K562 (cell line): ENCODE measurements at regions not wholly inside any gene's neighbourhood (a gene's known extent, or its start where the extent isn't known, plus 50 kb on each side); places are given as distances from the start of the nearest gene placed in this dataset.

Experiments used
- ATAC-seq: fragments of 200-7000 bp; cut with Tn5 transposase; 3 replicates; pipeline ENCODE4 v1.9.1; 2020; ENCODE audit warnings: moderate library complexity
- BruUV-seq: library from RNA; stranded (reverse); fragments of 400-500 nt; replicated peaks from 2 replicates; lab custom pipeline; 2021; lab: Mats Ljungman, UMichigan
- CTCF ChIA-PET: fragments of 300-600 bp; formaldehyde crosslinking; extraction: SDS; loops from one replicate; lab custom pipeline; 2021; ENCODE audit warnings: low intra/inter-chr PET ratio; lab: Yijun Ruan, JAX
- POLR2A ChIA-PET: fragments of 300-600, 350-650 bp; sonication (Branson Sonifier 250); formaldehyde crosslinking; extraction: SDS; loops from one replicate; lab custom pipeline; 2021; ENCODE audit warnings: antibody characterized with exemption, inconsistent platforms; lab: Yijun Ruan, JAX
- DNase-seq, 4 experiments: peaks; one replicate each; pipeline versions ENCODE4 v3.0.0 to v3.0.0-alpha.2; 2011 to 2018; ENCODE audit warnings: low spot score in 3 of 4, mixed read lengths in 3 of 4; ENCODE audit errors: extremely low read depth in 1 of 4
- FAIRE-seq: peaks from 2 replicates; lab custom pipeline; 2011; peaks lifted over from hg19 to GRCh38; lab: Jason Lieb, UNC
- H2AFZ ChIP-seq: 2 replicates; pipeline ENCODE4 v1.6.0; 2011; ENCODE audit warnings: low read depth, low read length, control low read depth, inconsistent platforms
- H3K27ac ChIP-seq: fragments of 200-600 bp; 3 replicates; pipeline ENCODE4 v1.8.0; 2011; ENCODE audit warnings: low read depth, mild to moderate bottlenecking, control low read depth, inconsistent platforms, low read length, moderate library complexity, mixed read lengths; ENCODE audit errors: extremely low read depth
- H3K27me3 ChIP-seq, 2 experiments: fragments of 300-600 bp in 1 of 2; 2 replicates in 1 of 2; 3 replicates in 1 of 2; pipeline versions ENCODE4 v1.6.0 to v1.8.0; 2011; ENCODE audit warnings: inconsistent platforms in 2 of 2, low read length in 2 of 2, mild to moderate bottlenecking in 1 of 2, mixed read lengths in 1 of 2, moderate library complexity in 1 of 2; ENCODE audit not compliant: control insufficient read depth in 2 of 2, insufficient read depth in 2 of 2
- H3K36me3 ChIP-seq: fragments of 300-600 bp; 3 replicates; pipeline ENCODE4 v1.8.0; 2011; ENCODE audit warnings: mild to moderate bottlenecking, low read length, inconsistent platforms; ENCODE audit not compliant: control insufficient read depth, insufficient read depth
- H3K4me1 ChIP-seq, 2 experiments: fragments of 200-600 bp in 1 of 2; replicated peaks in 1 of 2; 2 replicates in 1 of 2; 3 replicates in 1 of 2; pipeline versions ENCODE4 v1.5.1 to v1.8.0; 2011; ENCODE audit warnings: inconsistent platforms in 2 of 2, low read length in 2 of 2, mild to moderate bottlenecking in 1 of 2, mixed read lengths in 1 of 2, moderate library complexity in 1 of 2; ENCODE audit not compliant: control insufficient read depth in 2 of 2, insufficient read depth in 2 of 2
- H3K4me2 ChIP-seq: 2 replicates; pipeline ENCODE4 v1.6.1; 2011; ENCODE audit warnings: low read length, control low read depth, inconsistent platforms, mixed read lengths; ENCODE audit not compliant: insufficient read depth
- H3K4me3 ChIP-seq: fragments of 200-600 bp; sonication (generic), shearing (Covaris generic); 2 replicates; pipeline ENCODE4 v1.5.1; 2016; ENCODE audit warnings: control low read depth, inconsistent platforms
- H3K79me2 ChIP-seq: fragments of 200-600 bp; 3 replicates; pipeline ENCODE4 v1.8.0; 2011; ENCODE audit warnings: low read length, inconsistent platforms; ENCODE audit not compliant: control insufficient read depth, insufficient read depth
- H3K9ac ChIP-seq, 2 experiments: 2 replicates each; pipeline versions ENCODE4 v1.6.0 to v1.6.1; 2011; ENCODE audit warnings: low read depth in 2 of 2, low read length in 2 of 2, control low read depth in 1 of 2, inconsistent platforms in 1 of 2, mild to moderate bottlenecking in 1 of 2, mixed read lengths in 1 of 2; ENCODE audit not compliant: insufficient read depth in 1 of 2
- H3K9me1 ChIP-seq: one replicate; pipeline ENCODE4 v1.6.0; 2011; ENCODE audit warnings: inconsistent platforms, mild to moderate bottlenecking, low read length, moderate library complexity; ENCODE audit not compliant: control insufficient read depth, insufficient read depth
- H3K9me3 ChIP-seq: replicated peaks from 2 replicates; pipeline ENCODE4 v1.5.1; 2011; ENCODE audit warnings: low read depth, low read length, inconsistent platforms; ENCODE audit not compliant: control insufficient read depth, insufficient read depth
- H4K20me1 ChIP-seq: replicated peaks from 2 replicates; pipeline ENCODE4 v1.6.1; 2011; ENCODE audit warnings: low read length, inconsistent platforms, mixed read lengths; ENCODE audit not compliant: control insufficient read depth, insufficient read depth
- ATF7 ChIP-seq: fragments of 450-650 bp; IDR thresholded peaks from 2 replicates; pipeline ENCODE4 v1.7.1; 2014; ENCODE audit warnings: mild to moderate bottlenecking, moderate library complexity
- BHLHE40 ChIP-seq: IDR thresholded peaks from 2 replicates; pipeline ENCODE4 v1.6.1; 2011; ENCODE audit warnings: low read length, improper control_type of control experiment
- EWSR1 ChIP-seq: fragments of 450-650 bp; IDR thresholded peaks from 2 replicates; pipeline ENCODE4 v1.6.1; 2018; ENCODE audit warnings: borderline replicate concordance, mild to moderate bottlenecking, low read depth, moderate library complexity; ENCODE audit not compliant: partially characterized antibody
- NCOA1 ChIP-seq: fragments of 450-650 bp; IDR thresholded peaks from 2 replicates; pipeline ENCODE4 v1.6.1; 2016; ENCODE audit warnings: low read depth
- NCOA4 ChIP-seq: fragments of 450-650 bp; IDR thresholded peaks from 2 replicates; pipeline ENCODE4 v1.6.1; 2018; ENCODE audit warnings: mild to moderate bottlenecking; ENCODE audit not compliant: partially characterized antibody
- NR2C2 ChIP-seq, 2 experiments: fragments of 200-800 bp in 1 of 2; sonication (Bioruptor generic) in 1 of 2; sonication (generic) in 1 of 2; formaldehyde crosslinking in 1 of 2; IDR thresholded peaks; 2 replicates each; pipeline versions ENCODE4 v1.6.1 to v1.8.0; 2016 to 2022; ENCODE audit warnings: mild to moderate bottlenecking in 1 of 2, missing compliant biosample characterization in 1 of 2, missing genetic modification characterization in 1 of 2, missing genetic modification reagents in 1 of 2
- PHF20 ChIP-seq: fragments of 450-650 bp; IDR thresholded peaks from 2 replicates; pipeline ENCODE4 v1.6.1; 2018; ENCODE audit not compliant: partially characterized antibody
- RB1 ChIP-seq: fragments of 450-650 bp; IDR thresholded peaks from 2 replicates; pipeline ENCODE4 v1.6.1; 2017; ENCODE audit warnings: low read depth, mild to moderate bottlenecking
- WGBS: fragments of 100-300 bp; shearing (Covaris generic); methylation state at CpG from one replicate; pipeline ENCODE4 v1.1.6; 2016; ENCODE audit warnings: low coverage, mixed read lengths; ENCODE audit not compliant: insufficient coverage; ENCODE audit errors: missing lambda C conversion rate; 5-methylcytosine and 5-hydroxymethylcytosine counted together
- in situ Hi-C: fragments of 300-500 bp; cut with MboI; formaldehyde crosslinking; loops from 4 replicates; pipeline ENCODE4 v1.15.0; 2018; ENCODE audit warnings: inconsistent platforms, mixed read lengths
- intact Hi-C: fragments of 100-400 bp; cut with micrococcal nuclease; formaldehyde crosslinking; loops from 2 replicates; pipeline ENCODE4 v1.14.2; 2022
- TF ChIP-seq, protein P1 (sequence below): fragments of 250-450 bp; sonication (Bioruptor Pico); IDR thresholded peaks from 2 replicates; pipeline ENCODE4 v1.4.0; 2020; ENCODE audit warnings: mild to moderate bottlenecking, moderate library complexity
- TF ChIP-seq, protein P2 (sequence below), 2 experiments: IDR thresholded peaks in 1 of 2; conservative IDR thresholded peaks in 1 of 2; 2 replicates each; pipeline ENCODE4 v1.6.1; 2016; ENCODE audit warnings: low read depth in 2 of 2, mild to moderate bottlenecking in 1 of 2, missing compliant biosample characterization in 1 of 2, missing genetic modification characterization in 1 of 2, moderate library complexity in 1 of 2

DNA sequence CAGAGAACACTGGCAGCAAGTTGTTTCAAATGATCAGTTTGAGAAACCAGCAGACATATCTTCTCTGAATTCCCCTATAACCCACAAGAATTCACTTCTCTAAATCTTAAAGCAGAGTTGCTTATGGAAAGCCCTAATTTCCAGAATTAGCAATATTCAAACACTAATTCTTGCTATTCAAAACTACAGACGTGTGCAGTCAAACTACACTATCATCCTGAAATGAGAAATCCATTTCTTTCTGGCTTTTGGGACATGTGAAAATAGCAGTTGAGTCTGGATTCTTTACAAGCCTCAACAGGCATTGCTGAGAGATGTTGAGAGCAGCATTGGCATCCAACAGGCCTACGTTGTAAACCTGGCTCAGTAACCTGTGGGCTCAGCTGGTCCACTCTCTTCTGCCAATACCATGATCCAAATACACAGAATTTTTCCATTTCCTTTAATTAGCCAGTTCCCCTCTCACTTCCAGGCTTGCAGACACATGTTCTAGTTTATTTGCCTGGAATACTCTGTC, 74.6 kb upstream of the TMTC1 start:
- no peak for FAIRE-seq

DNA sequence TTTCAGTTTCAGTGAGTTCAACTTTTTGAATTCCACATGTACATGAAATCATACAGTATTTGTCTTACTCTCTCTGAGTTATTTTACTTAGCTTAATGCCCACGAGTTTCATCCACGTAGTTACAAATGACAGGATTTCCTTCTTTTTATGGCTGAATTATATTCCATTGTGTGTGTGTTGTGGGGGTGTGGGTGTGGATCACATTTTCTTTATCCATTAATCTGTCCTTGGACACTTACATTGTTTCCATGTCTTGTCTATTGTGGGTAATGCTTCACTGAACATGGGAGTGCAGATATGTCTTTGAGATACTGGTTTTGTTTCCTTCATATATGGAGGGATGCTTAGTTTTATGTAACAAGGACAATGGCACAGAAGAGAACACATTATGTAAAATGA, 63.5 kb upstream of the TMTC1 start:
- H2AFZ ChIP-seq, result no peak overlapping the region
- in situ Hi-C loops (no loop called here), intact Hi-C loops (no loop called here)
- H3K9me3 ChIP-seq, result no peaks in the 10 kb centered on the region
- no peak for DNase-seq
- POLR2A ChIA-PET, result no interaction called here
- no peaks in the 10 kb centered on the region for H3K4me1 ChIP-seq
- no peaks in the 10 kb centered on the region for H4K20me1 ChIP-seq
- WGBS, result 0% methylated on average over 2 of the region's 2 CpGs
- no peak overlapping the region for H3K27ac ChIP-seq
- H3K9ac ChIP-seq, result no peak overlapping the region
- no TSS peak for BruUV-seq
- no peak for FAIRE-seq
- H3K27me3 ChIP-seq, result no peaks in the 10 kb centered on the region
- CTCF ChIA-PET, result no interaction called here
- no peaks in the 10 kb centered on the region for H3K36me3 ChIP-seq
- no peak overlapping the region for H3K4me2 ChIP-seq
- no peaks in the 10 kb centered on the region for H3K9me1 ChIP-seq
- H3K4me3 ChIP-seq, result no peak overlapping the region
- ATAC-seq, result no peak
- no peaks in the 10 kb centered on the region for H3K79me2 ChIP-seq
- no peak for TF ChIP-seq RB1
- no peak for TF ChIP-seq EWSR1
- TF ChIP-seq, protein P1, sequence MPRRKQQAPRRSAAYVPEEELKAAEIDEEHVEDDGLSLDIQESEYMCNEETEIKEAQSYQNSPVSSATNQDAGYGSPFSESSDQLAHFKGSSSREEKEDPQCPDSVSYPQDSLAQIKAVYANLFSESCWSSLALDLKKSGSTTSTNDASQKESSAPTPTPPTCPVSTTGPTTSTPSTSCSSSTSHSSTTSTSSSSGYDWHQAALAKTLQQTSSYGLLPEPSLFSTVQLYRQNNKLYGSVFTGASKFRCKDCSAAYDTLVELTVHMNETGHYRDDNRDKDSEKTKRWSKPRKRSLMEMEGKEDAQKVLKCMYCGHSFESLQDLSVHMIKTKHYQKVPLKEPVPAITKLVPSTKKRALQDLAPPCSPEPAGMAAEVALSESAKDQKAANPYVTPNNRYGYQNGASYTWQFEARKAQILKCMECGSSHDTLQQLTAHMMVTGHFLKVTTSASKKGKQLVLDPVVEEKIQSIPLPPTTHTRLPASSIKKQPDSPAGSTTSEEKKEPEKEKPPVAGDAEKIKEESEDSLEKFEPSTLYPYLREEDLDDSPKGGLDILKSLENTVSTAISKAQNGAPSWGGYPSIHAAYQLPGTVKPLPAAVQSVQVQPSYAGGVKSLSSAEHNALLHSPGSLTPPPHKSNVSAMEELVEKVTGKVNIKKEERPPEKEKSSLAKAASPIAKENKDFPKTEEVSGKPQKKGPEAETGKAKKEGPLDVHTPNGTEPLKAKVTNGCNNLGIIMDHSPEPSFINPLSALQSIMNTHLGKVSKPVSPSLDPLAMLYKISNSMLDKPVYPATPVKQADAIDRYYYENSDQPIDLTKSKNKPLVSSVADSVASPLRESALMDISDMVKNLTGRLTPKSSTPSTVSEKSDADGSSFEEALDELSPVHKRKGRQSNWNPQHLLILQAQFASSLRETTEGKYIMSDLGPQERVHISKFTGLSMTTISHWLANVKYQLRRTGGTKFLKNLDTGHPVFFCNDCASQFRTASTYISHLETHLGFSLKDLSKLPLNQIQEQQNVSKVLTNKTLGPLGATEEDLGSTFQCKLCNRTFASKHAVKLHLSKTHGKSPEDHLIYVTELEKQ (CRISPR knock-in tag), result no peak
- TF ChIP-seq, protein P2, sequence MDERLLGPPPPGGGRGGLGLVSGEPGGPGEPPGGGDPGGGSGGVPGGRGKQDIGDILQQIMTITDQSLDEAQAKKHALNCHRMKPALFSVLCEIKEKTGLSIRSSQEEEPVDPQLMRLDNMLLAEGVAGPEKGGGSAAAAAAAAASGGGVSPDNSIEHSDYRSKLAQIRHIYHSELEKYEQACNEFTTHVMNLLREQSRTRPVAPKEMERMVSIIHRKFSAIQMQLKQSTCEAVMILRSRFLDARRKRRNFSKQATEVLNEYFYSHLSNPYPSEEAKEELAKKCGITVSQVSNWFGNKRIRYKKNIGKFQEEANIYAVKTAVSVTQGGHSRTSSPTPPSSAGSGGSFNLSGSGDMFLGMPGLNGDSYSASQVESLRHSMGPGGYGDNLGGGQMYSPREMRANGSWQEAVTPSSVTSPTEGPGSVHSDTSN (CRISPR knock-in tag; IDR thresholded peaks at IDR 0.05; ENCODE audit: low read depth), result no peak
- TF ChIP-seq, protein P2 (tag; conservative IDR thresholded peaks at IDR 0.05; ENCODE audit: low read depth), result no peak
- TF ChIP-seq NCOA1, result no peak
- no peak for TF ChIP-seq NR2C2 (CRISPR knock-in tag; IDR thresholded peaks at IDR 0.05)
- no peak for TF ChIP-seq NR2C2 (tag; IDR thresholded peaks at IDR 0.05)
- TF ChIP-seq ATF7, result no peak
- no peak for TF ChIP-seq NCOA4

More for the DNA sequence above, 74.6 kb upstream of the TMTC1 start:
- TF ChIP-seq BHLHE40, result no peak
- no peak for TF ChIP-seq PHF20
- POLR2A ChIA-PET, result no interaction called here
- Histone ChIP-seq H4K20me1 (no peaks in the 10 kb centered on the region), H3K79me2 (no peaks in the 10 kb centered on the region), H3K4me1 (no peaks in the 10 kb centered on the region), H3K4me3 (no peak overlapping the region), H3K9ac (no peak overlapping the region), H3K36me3 (no peaks in the 10 kb centered on the region), H3K9me3 (0 out of 2 replicates have a peak, but pooled peaks cover 1% of the 10 kb centered on the region), H3K27ac (no peak overlapping the region), H3K27me3 (no peaks in the 10 kb centered on the region), H2AFZ (no peak overlapping the region), H3K4me2 (no peak overlapping the region), H3K9me1 (no peaks in the 10 kb centered on the region)
- DNase-seq (no peak), ATAC-seq (no peak)
- in situ Hi-C loops (no loop called here), intact Hi-C loops (no loop called here)
- BruUV-seq, result no TSS peak
- WGBS, result 0% methylated on average over 2 of the region's 2 CpGs
- CTCF ChIA-PET, result no interaction called here
